HG03378 (cell line): ENCODE measurements at regions not wholly inside any gene's neighbourhood (a gene's known extent, or its start where the extent isn't known, plus 50 kb on each side); places are given as distances from the start of the nearest gene placed in this dataset.
"Not testable (repeated sequence)": the region's sequence is repeated elsewhere in the genome, so short reads cannot be mapped to it uniquely, and the experiment has no call there.

Source experiments
- ATAC-seq: cut with Tn5 transposase; IDR thresholded peaks from one replicate; pipeline ENCODE4 v1.9.1; 2021; ENCODE audit warnings: mild to moderate bottlenecking, moderate library complexity; ENCODE audit not compliant: unreplicated experiment

GRCh38 chr2:87525497-87525991 is 222.3 kb upstream of the PLGLB2 start:
- ATAC-seq, result not testable (repeated sequence)

- not testable (repeated sequence) for ATAC-seq
These were observed 221.6 kb upstream of the PLGLB2 start for GRCh38 chr2:87526258-87526657.

GRCh38 chr2:87531968-87532715 is 215.7 kb upstream of the PLGLB2 start:
- ATAC-seq, result not testable (repeated sequence)

- not testable (repeated sequence) for ATAC-seq
These were observed 214.3 kb upstream of the PLGLB2 start for GRCh38 chr2:87533390-87534272.

- ATAC-seq, result not testable (repeated sequence)
These were observed 213.5 kb upstream of the PLGLB2 start for GRCh38 chr2:87534273-87534889.

- ATAC-seq, result not testable (repeated sequence)
These were observed 211.5 kb upstream of the PLGLB2 start for GRCh38 chr2:87536427-87536826.

- ATAC-seq, result not testable (repeated sequence)
These were observed 210.6 kb upstream of the PLGLB2 start for GRCh38 chr2:87537251-87537671.

- ATAC-seq, result not testable (repeated sequence)
These were observed 209.6 kb upstream of the PLGLB2 start for GRCh38 chr2:87538268-87538667.

GRCh38 chr2:87539151-87539943 is 208.5 kb upstream of the PLGLB2 start:
- not testable (repeated sequence) for ATAC-seq

- ATAC-seq, result not testable (repeated sequence)
These were observed 207.6 kb upstream of the PLGLB2 start for GRCh38 chr2:87540242-87540641.

- ATAC-seq, result not testable (repeated sequence)
These were observed 205.2 kb upstream of the PLGLB2 start for GRCh38 chr2:87542599-87543174.

- ATAC-seq, result not testable (repeated sequence)
These were observed 204.1 kb upstream of the PLGLB2 start for GRCh38 chr2:87543797-87544196.

- ATAC-seq, result not testable (repeated sequence)
These were observed 200.8 kb upstream of the PLGLB2 start for GRCh38 chr2:87547106-87547505.

- not testable (repeated sequence) for ATAC-seq
These were observed 199.9 kb upstream of the PLGLB2 start for GRCh38 chr2:87547966-87548365.

- not testable (repeated sequence) for ATAC-seq
These were observed 199.0 kb upstream of the PLGLB2 start for GRCh38 chr2:87548681-87549536.

- not testable (repeated sequence) for ATAC-seq
These were observed 198.2 kb upstream of the PLGLB2 start for GRCh38 chr2:87549561-87550202.

GRCh38 chr2:87554678-87555077 is 193.2 kb upstream of the PLGLB2 start:
- not testable (repeated sequence) for ATAC-seq

GRCh38 chr2:87555082-87555481 is 192.8 kb upstream of the PLGLB2 start:
- not testable (repeated sequence) for ATAC-seq
